ENCODE measurements at regions not wholly inside any gene's neighbourhood (a gene's known extent, or its start where the extent isn't known, plus 50 kb on each side); places are given as distances from the start of the nearest gene placed in this dataset.
"Not testable (repeated sequence)": the region's sequence is repeated elsewhere in the genome, so short reads cannot be mapped to it uniquely, and the experiment has no call there.

DNA sequence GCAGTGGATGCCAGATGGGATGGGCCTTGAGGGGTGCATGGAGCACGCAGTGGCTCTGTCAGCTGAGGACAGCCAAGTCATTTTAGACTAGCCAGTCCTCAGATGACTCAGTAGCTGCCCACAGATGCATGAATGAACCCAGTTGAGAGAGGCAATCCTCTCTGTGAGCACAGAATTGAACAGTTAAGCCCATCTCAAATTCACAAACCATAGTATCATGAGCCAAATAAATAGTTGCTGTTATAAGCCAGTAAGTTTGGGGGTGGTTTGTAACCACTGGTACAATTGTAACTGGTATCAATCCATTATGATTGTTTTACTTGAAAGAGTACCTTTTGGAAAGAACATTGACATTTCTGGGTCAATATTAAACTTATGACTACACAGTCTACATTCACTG, 120.0 kb upstream of the NEK3 start:
- not testable (repeated sequence) for TF ChIP-seq CTCF (IDR thresholded peaks at IDR 0.05; ENCODE audit: insufficient read depth, low read depth, low read length); EZH2 (IDR thresholded peaks at IDR 0.05; ENCODE audit: insufficient read depth, low read length)

Measured in astrocyte (in vitro differentiated cells and primary cell).